ENCODE measurements at regions not wholly inside any gene's neighbourhood (a gene's known extent, or its start where the extent isn't known, plus 50 kb on each side); places are given as distances from the start of the nearest gene placed in this dataset.
"Not testable (repeated sequence)": the region's sequence is repeated elsewhere in the genome, so short reads cannot be mapped to it uniquely, and the experiment has no call there.

DNA sequence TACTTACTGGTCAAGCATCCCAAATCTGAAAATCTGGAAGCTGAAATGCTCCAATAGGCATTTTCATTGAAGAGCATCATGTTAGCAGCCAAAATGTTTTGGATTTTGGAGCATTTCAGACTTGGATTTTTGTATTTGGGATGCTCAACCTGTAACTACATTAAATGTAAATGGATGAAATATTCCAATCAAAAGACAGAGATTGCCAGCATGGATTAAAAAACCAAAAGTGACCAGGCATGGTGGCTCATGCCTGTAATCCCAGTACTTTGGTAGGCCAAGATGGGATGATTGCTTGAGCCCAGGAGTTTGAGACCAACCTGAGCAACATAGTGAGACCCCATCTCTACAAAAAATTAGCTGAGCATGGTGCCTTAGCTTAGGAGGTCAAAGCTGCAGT lies 110.3 kb downstream of the URB2 start:
- Histone ChIP-seq H3K4me3 (replicated peaks; ENCODE audit: low read depth, low read length) (no peak overlapping the region), H3K27me3 (replicated peaks; ENCODE audit: control insufficient read depth, insufficient read depth, low read length) (no peaks in the 10 kb centered on the region), H3K36me3 (ENCODE audit: control insufficient read depth, insufficient read depth, low read length) (no peaks in the 10 kb centered on the region)
- DNase-seq (ENCODE audit: extremely low read depth, insufficient read length), result no peak
- no peak for TF ChIP-seq CTCF (IDR thresholded peaks at IDR 0.05; ENCODE audit: insufficient read depth, low read length, poor library complexity, severe bottlenecking)

GRCh38 chr1:229742614-229743013 lies 116.6 kb downstream of the URB2 start:
- DNase-seq (ENCODE audit: extremely low read depth, insufficient read length); H3K36me3 ChIP-seq (ENCODE audit: control insufficient read depth, insufficient read depth, low read length); H3K27me3 ChIP-seq (replicated peaks; ENCODE audit: control insufficient read depth, insufficient read depth, low read length); H3K4me3 ChIP-seq (replicated peaks; ENCODE audit: low read depth, low read length): not testable (repeated sequence)

DNA sequence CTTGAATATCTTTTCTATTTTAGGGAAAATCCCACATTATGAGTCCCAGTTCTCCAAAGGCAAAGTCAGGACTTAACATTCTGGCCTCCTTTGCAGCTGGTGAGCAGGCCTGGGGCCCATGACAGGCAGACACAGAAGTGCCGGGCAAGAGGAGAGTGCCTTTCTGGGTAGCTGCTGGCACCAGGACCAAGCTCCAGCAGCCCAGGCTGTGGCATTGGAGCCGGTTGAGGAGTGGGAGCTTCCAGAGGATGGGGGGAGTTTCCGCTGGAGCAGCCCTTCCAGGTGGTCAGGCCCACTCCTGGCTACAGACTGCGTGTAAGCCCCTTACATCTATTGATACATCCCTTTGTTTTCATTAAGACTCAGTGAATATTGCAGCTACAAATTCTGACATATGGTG lies 123.9 kb downstream of the URB2 start:
- no peak for DNase-seq (ENCODE audit: extremely low read depth, insufficient read length)
- H3K4me3 ChIP-seq (replicated peaks; ENCODE audit: low read depth, low read length), result no peak overlapping the region
- H3K27me3 ChIP-seq (replicated peaks; ENCODE audit: control insufficient read depth, insufficient read depth, low read length), result no peaks in the 10 kb centered on the region
- no peak for TF ChIP-seq CTCF (IDR thresholded peaks at IDR 0.05; ENCODE audit: insufficient read depth, low read length, poor library complexity, severe bottlenecking)
- no peaks in the 10 kb centered on the region for H3K36me3 ChIP-seq (ENCODE audit: control insufficient read depth, insufficient read depth, low read length)

DNA sequence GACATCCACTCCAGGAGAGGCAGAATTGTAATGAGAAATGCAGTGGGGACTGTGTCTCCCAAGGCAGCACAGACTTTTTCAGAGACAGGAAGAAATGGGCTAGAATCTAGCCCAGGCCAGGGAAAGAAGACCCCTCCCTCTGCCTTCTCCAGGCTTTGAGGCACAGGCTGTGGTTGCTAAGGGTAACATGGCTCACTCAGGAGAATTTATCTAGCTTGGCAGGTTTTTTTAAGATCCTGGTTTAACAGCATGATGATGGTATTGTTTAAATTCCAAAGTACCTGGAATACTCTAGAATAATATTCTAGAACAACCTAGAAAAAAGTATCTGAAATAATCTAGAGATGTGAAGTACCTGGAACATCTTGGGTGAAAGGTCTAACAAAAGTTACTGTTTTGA lies 125.6 kb downstream of the URB2 start:
- Histone ChIP-seq H3K27me3 (replicated peaks; ENCODE audit: control insufficient read depth, insufficient read depth, low read length) (no peaks in the 10 kb centered on the region), H3K4me3 (replicated peaks; ENCODE audit: low read depth, low read length) (no peak overlapping the region), H3K36me3 (ENCODE audit: control insufficient read depth, insufficient read depth, low read length) (no peaks in the 10 kb centered on the region)
- TF ChIP-seq CTCF (IDR thresholded peaks at IDR 0.05; ENCODE audit: insufficient read depth, low read length, poor library complexity, severe bottlenecking), result no peak
- DNase-seq (ENCODE audit: extremely low read depth, insufficient read length), result no peak

GRCh38 chr1:229752679-229753078 lies 126.6 kb downstream of the URB2 start:
- no peak overlapping the region for H3K4me3 ChIP-seq (replicated peaks; ENCODE audit: low read depth, low read length)
- DNase-seq (ENCODE audit: extremely low read depth, insufficient read length), result no peak
- H3K36me3 ChIP-seq (ENCODE audit: control insufficient read depth, insufficient read depth, low read length), result no peaks in the 10 kb centered on the region
- H3K27me3 ChIP-seq (replicated peaks; ENCODE audit: control insufficient read depth, insufficient read depth, low read length), result no peaks in the 10 kb centered on the region
- no peak for TF ChIP-seq CTCF (IDR thresholded peaks at IDR 0.05; ENCODE audit: insufficient read depth, low read length, poor library complexity, severe bottlenecking)

- H3K27me3 ChIP-seq (replicated peaks; ENCODE audit: control insufficient read depth, insufficient read depth, low read length), result no peaks in the 10 kb centered on the region
- no peaks in the 10 kb centered on the region for H3K36me3 ChIP-seq (ENCODE audit: control insufficient read depth, insufficient read depth, low read length)
- H3K4me3 ChIP-seq (replicated peaks; ENCODE audit: low read depth, low read length), result no peak overlapping the region
- DNase-seq (ENCODE audit: extremely low read depth, insufficient read length), result no peak
- no peak for TF ChIP-seq CTCF (IDR thresholded peaks at IDR 0.05; ENCODE audit: insufficient read depth, low read length, poor library complexity, severe bottlenecking)
Measured at GRCh38 chr1:229753764-229754551, 127.9 kb downstream of the URB2 start.

Measured in GM06990 (cell line).